ENCODE measurements at regions not wholly inside any gene's neighbourhood (a gene's known extent, or its start where the extent isn't known, plus 50 kb on each side); places are given as distances from the start of the nearest gene placed in this dataset.

DNA sequence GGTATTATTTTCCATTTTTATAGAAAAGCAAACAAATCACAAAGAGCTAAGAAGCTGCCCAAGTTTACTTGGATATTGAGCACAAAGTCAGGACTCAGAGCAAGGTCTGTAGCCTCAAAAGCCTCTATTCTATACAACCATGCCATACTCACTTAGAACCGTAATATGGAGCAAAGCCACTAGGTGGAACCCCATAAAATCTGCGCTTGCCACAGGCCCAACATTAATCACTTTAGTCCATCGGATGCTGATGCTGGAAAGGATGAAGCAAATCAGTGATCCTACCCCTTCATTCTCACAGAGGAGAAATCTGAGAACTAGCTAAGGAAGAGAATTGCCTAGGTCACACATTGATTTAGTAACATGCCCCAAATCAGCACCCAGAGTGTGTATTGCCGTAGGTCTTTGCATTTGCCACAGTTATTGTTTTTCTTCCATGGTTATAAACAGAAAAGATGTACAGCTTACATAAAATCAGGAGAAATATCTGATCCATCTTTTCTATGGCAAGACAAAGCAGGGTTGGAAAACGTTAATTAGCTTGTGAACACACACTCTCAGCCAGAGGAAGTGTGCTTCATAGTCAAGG is 56.7 kb upstream of the RAB38 start:
- TF ChIP-seq, protein P1, sequence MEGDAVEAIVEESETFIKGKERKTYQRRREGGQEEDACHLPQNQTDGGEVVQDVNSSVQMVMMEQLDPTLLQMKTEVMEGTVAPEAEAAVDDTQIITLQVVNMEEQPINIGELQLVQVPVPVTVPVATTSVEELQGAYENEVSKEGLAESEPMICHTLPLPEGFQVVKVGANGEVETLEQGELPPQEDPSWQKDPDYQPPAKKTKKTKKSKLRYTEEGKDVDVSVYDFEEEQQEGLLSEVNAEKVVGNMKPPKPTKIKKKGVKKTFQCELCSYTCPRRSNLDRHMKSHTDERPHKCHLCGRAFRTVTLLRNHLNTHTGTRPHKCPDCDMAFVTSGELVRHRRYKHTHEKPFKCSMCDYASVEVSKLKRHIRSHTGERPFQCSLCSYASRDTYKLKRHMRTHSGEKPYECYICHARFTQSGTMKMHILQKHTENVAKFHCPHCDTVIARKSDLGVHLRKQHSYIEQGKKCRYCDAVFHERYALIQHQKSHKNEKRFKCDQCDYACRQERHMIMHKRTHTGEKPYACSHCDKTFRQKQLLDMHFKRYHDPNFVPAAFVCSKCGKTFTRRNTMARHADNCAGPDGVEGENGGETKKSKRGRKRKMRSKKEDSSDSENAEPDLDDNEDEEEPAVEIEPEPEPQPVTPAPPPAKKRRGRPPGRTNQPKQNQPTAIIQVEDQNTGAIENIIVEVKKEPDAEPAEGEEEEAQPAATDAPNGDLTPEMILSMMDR (conservative IDR thresholded peaks at IDR 0.05; ENCODE audit: low read depth, low read length) = peak; percentile 66
- DNase-seq (ENCODE audit: low read depth) = no peak
- H3K4me3 ChIP-seq (ENCODE audit: low read depth, low read length) = no peak overlapping the region

- H3K4me3 ChIP-seq (ENCODE audit: low read depth, low read length) = no peak overlapping the region
- DNase-seq (ENCODE audit: low read depth) = no peak
- TF ChIP-seq, protein P1 (conservative IDR thresholded peaks at IDR 0.05; ENCODE audit: low read depth, low read length) = no peak
Observed at GRCh38 chr11:88229303-88229702, 54.1 kb upstream of the RAB38 start.

Data from epithelial cell of proximal tubule (primary cell).